H9 (cell line): ENCODE measurements at regions not wholly inside any gene's neighbourhood (a gene's known extent, or its start where the extent isn't known, plus 50 kb on each side); places are given as distances from the start of the nearest gene placed in this dataset.

Experiments used
- DNase-seq: peaks from one replicate; pipeline ENCODE4 v3.0.0-alpha.2; 2017
- H2AFZ ChIP-seq: one replicate; pipeline ENCODE4 v1.6.1; 2013; ENCODE audit warnings: mild to moderate bottlenecking, low read length, control low read depth, moderate library complexity
- H2AK5ac ChIP-seq: 2 replicates; pipeline ENCODE4 v1.6.1; 2013; ENCODE audit warnings: low read length, control low read depth, mixed read lengths; ENCODE audit not compliant: insufficient read length
- H2BK120ac ChIP-seq: one replicate; pipeline ENCODE4 v1.6.1; 2013; ENCODE audit warnings: low read depth, mild to moderate bottlenecking, low read length, control low read depth, inconsistent platforms; ENCODE audit not compliant: poor library complexity, severe bottlenecking
- H2BK12ac ChIP-seq: 2 replicates; pipeline ENCODE4 v1.6.1; 2013; ENCODE audit warnings: low read length, control low read depth, mixed read lengths, low read depth; ENCODE audit not compliant: insufficient read length
- H2BK15ac ChIP-seq: 2 replicates; pipeline ENCODE4 v1.6.1; 2013; ENCODE audit warnings: low read depth, low read length, control low read depth
- H2BK20ac ChIP-seq: one replicate; pipeline ENCODE4 v1.6.1; 2013; ENCODE audit warnings: low read depth, mild to moderate bottlenecking, low read length, control low read depth, inconsistent platforms; ENCODE audit not compliant: poor library complexity, severe bottlenecking
- H2BK5ac ChIP-seq: 2 replicates; pipeline ENCODE4 v1.6.1; 2013; ENCODE audit warnings: low read length, control low read depth, mixed read lengths; ENCODE audit not compliant: insufficient read length
- H3K14ac ChIP-seq: 2 replicates; pipeline ENCODE4 v1.6.1; 2013; ENCODE audit warnings: low read length, control low read depth; ENCODE audit not compliant: insufficient read depth
- H3K18ac ChIP-seq: 2 replicates; pipeline ENCODE4 v1.6.1; 2013; ENCODE audit warnings: low read depth, mild to moderate bottlenecking, mixed read lengths, low read length, control low read depth; ENCODE audit not compliant: insufficient read length
- H3K23ac ChIP-seq: 2 replicates; pipeline ENCODE4 v1.6.1; 2013; ENCODE audit warnings: low read length, control low read depth, mixed read lengths, low read depth; ENCODE audit not compliant: insufficient read length
- H3K23me2 ChIP-seq: 2 replicates; pipeline ENCODE4 v1.6.1; 2013; ENCODE audit warnings: low read depth, mild to moderate bottlenecking, mixed read lengths, low read length, control low read depth; ENCODE audit not compliant: insufficient read length, poor library complexity, severe bottlenecking
- H3K27ac ChIP-seq: 2 replicates; pipeline ENCODE4 v1.5.1; 2013; ENCODE audit warnings: low read length, control low read depth, mixed read lengths, low read depth; ENCODE audit not compliant: insufficient read length
- H3K27me3 ChIP-seq: 2 replicates; pipeline ENCODE4 v1.6.1; 2013; ENCODE audit warnings: low read length, control low read depth, inconsistent platforms; ENCODE audit not compliant: insufficient read depth
- H3K4ac ChIP-seq: 2 replicates; pipeline ENCODE4 v1.6.1; 2013; ENCODE audit warnings: low read depth, mild to moderate bottlenecking, control low read depth, inconsistent platforms, low read length, moderate library complexity
- H3K4me1 ChIP-seq: 2 replicates; pipeline ENCODE4 v1.6.1; 2013; ENCODE audit warnings: low read length, control low read depth, inconsistent platforms; ENCODE audit not compliant: insufficient read depth
- H3K4me2 ChIP-seq: 2 replicates; pipeline ENCODE4 v1.6.1; 2013; ENCODE audit warnings: low read length, control low read depth, mixed read lengths; ENCODE audit not compliant: insufficient read length, insufficient read depth
- H3K56ac ChIP-seq: 2 replicates; pipeline ENCODE4 v1.6.1; 2013; ENCODE audit warnings: low read depth, mild to moderate bottlenecking, mixed read lengths, low read length, control low read depth; ENCODE audit not compliant: insufficient read length
- H3K79me1 ChIP-seq: 2 replicates; pipeline ENCODE4 v1.6.1; 2013; ENCODE audit warnings: low read depth, mild to moderate bottlenecking, moderate library complexity, low read length, control low read depth, inconsistent platforms; ENCODE audit not compliant: insufficient read depth, poor library complexity, severe bottlenecking
- H3K79me2 ChIP-seq: 2 replicates; pipeline ENCODE4 v1.6.1; 2013; ENCODE audit warnings: low read length, control low read depth, inconsistent platforms; ENCODE audit not compliant: insufficient read depth
- H3K9ac ChIP-seq: 2 replicates; pipeline ENCODE4 v1.6.1; 2013; ENCODE audit warnings: low read length, control low read depth, mixed read lengths; ENCODE audit not compliant: insufficient read length; ENCODE audit errors: extremely low read depth
- H3K9me3 ChIP-seq: one replicate; pipeline ENCODE4 v1.6.1; 2013; ENCODE audit warnings: low read depth, low read length, inconsistent platforms; ENCODE audit not compliant: control insufficient read depth
- H3T11ph ChIP-seq: one replicate; pipeline ENCODE4 v1.6.1; 2013; ENCODE audit warnings: mild to moderate bottlenecking, low read length, control low read depth, inconsistent platforms
- H4K20me1 ChIP-seq: one replicate; pipeline ENCODE4 v1.6.1; 2013; ENCODE audit not compliant: control insufficient read depth, insufficient read length, insufficient read depth
- H4K5ac ChIP-seq: 2 replicates; pipeline ENCODE4 v1.6.1; 2013; ENCODE audit warnings: low read depth, mild to moderate bottlenecking, mixed read lengths, low read length, control low read depth; ENCODE audit not compliant: insufficient read length
- H4K8ac ChIP-seq: replicated peaks from 2 replicates; pipeline ENCODE4 v1.6.1; 2013; ENCODE audit warnings: low read length, control low read depth, mixed read lengths, low read depth; ENCODE audit not compliant: insufficient read length
- H4K91ac ChIP-seq: 2 replicates; pipeline ENCODE4 v1.6.1; 2013; ENCODE audit warnings: low read depth, mild to moderate bottlenecking, moderate library complexity, mixed read lengths, low read length, control low read depth; ENCODE audit not compliant: insufficient read length
- H3K27ac Mint-ChIP-seq, 3 experiments: 2 replicates in 2 of 3; 3 replicates in 1 of 3; pipeline ENCODE4 v1.8.0; 2020 to 2021; ENCODE audit warnings: mixed read lengths in 3 of 3, mild to moderate bottlenecking in 1 of 3, moderate library complexity in 1 of 3
- H3K27me3 Mint-ChIP-seq: 2 replicates; pipeline ENCODE4 v1.8.0; 2021; ENCODE audit warnings: low read depth, mild to moderate bottlenecking, moderate library complexity, mixed read lengths
- H3K36me3 Mint-ChIP-seq, 3 experiments: 2 replicates in 2 of 3; 3 replicates in 1 of 3; pipeline ENCODE4 v1.8.0; 2020 to 2021; ENCODE audit warnings: low read depth in 3 of 3, mixed read lengths in 3 of 3; ENCODE audit not compliant: insufficient read depth in 1 of 3
- H3K4me1 Mint-ChIP-seq, 2 experiments: 2 replicates each; pipeline ENCODE4 v1.8.0; 2020; ENCODE audit warnings: mixed read lengths in 2 of 2
- H3K4me3 Mint-ChIP-seq, 2 experiments: 2 replicates in 1 of 2; 3 replicates in 1 of 2; pipeline ENCODE4 v1.8.0; 2020 to 2021; ENCODE audit warnings: mild to moderate bottlenecking in 2 of 2, mixed read lengths in 2 of 2, moderate library complexity in 1 of 2
- H3K9me3 Mint-ChIP-seq, 2 experiments: 2 replicates in 1 of 2; 3 replicates in 1 of 2; pipeline ENCODE4 v1.8.0; 2020; ENCODE audit warnings: mild to moderate bottlenecking in 2 of 2, mixed read lengths in 2 of 2, moderate library complexity in 1 of 2
- TF ChIP-seq, protein P1 (sequence below): fragments of 200-600 bp; sonication (generic); conservative IDR thresholded peaks from 3 replicates; pipeline ENCODE4 v1.8.0; 2021; ENCODE audit warnings: antibody characterized with exemption, mild to moderate bottlenecking

DNA sequence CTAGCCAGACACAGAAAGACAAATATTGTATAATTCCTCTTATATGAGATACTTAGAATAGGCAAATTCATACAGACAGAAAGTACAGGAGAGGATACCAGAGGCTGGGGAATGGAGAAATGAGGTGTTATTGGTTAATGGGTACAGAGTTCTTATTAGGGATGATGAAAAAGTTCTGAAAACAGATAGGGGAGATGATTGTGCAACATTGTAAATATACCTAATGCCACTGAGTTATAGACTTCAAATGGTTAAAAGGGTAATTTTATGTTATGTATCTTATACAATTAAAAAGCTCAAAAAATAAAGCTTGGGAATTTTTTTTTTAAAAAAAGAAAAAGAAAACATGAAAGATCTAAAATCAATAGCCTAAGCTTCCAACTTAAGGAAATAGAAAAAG lies 98.8 kb upstream of the TECRL start:
- Mint-ChIP-seq H3K4me3 (no peak overlapping the region), H3K9me3 (no peaks in the 10 kb centered on the region), H3K4me1 (no peaks in the 10 kb centered on the region), H3K27ac (no peak overlapping the region), H3K27me3 (no peaks in the 10 kb centered on the region), H3K36me3 (no peaks in the 10 kb centered on the region; a peak in 1 of 7 replicates)
- H3K4me2 ChIP-seq, result no peak overlapping the region
- H2BK120ac ChIP-seq, result no peak overlapping the region
- TF ChIP-seq, protein P1, sequence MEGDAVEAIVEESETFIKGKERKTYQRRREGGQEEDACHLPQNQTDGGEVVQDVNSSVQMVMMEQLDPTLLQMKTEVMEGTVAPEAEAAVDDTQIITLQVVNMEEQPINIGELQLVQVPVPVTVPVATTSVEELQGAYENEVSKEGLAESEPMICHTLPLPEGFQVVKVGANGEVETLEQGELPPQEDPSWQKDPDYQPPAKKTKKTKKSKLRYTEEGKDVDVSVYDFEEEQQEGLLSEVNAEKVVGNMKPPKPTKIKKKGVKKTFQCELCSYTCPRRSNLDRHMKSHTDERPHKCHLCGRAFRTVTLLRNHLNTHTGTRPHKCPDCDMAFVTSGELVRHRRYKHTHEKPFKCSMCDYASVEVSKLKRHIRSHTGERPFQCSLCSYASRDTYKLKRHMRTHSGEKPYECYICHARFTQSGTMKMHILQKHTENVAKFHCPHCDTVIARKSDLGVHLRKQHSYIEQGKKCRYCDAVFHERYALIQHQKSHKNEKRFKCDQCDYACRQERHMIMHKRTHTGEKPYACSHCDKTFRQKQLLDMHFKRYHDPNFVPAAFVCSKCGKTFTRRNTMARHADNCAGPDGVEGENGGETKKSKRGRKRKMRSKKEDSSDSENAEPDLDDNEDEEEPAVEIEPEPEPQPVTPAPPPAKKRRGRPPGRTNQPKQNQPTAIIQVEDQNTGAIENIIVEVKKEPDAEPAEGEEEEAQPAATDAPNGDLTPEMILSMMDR, result no peak
- no peak overlapping the region for H4K91ac ChIP-seq
- no peak overlapping the region for H2BK5ac ChIP-seq
- H2BK20ac ChIP-seq, result no peak overlapping the region
- no peak overlapping the region for H2BK15ac ChIP-seq
- H3K79me2 ChIP-seq, result no peaks in the 10 kb centered on the region
- H3K79me1 ChIP-seq, result no peaks in the 10 kb centered on the region
- no peaks in the 10 kb centered on the region for H3K4me1 ChIP-seq
- H3K9me3 ChIP-seq, result no peaks in the 10 kb centered on the region
- no peak overlapping the region for H3T11ph ChIP-seq
- no peaks in the 10 kb centered on the region for H3K23me2 ChIP-seq
- no peak overlapping the region for H3K18ac ChIP-seq
- H3K4ac ChIP-seq, result no peak overlapping the region
- no peak overlapping the region for H4K8ac ChIP-seq
- H2AK5ac ChIP-seq, result no peak overlapping the region
- no peaks in the 10 kb centered on the region for H3K27me3 ChIP-seq
- no peak overlapping the region for H3K23ac ChIP-seq
- DNase-seq, result no peak
- no peak overlapping the region for H2BK12ac ChIP-seq
- no peak overlapping the region for H2AFZ ChIP-seq
- no peak overlapping the region for H3K9ac ChIP-seq
- no peaks in the 10 kb centered on the region for H4K20me1 ChIP-seq
- no peak overlapping the region for H3K56ac ChIP-seq
- no peak overlapping the region for H3K14ac ChIP-seq
- no peak overlapping the region for H4K5ac ChIP-seq
- H3K27ac ChIP-seq, result no peak overlapping the region
